Psoas muscle (tissue), 7 donors: ENCODE measurements at regions not wholly inside any gene's neighbourhood (a gene's known extent, or its start where the extent isn't known, plus 50 kb on each side); places are given as distances from the start of the nearest gene placed in this dataset.

ENCODE experiments used
- ATAC-seq, 4 donors: fragments of 200-7000 bp; cut with Tn5 transposase; one replicate each; pipeline ENCODE4 v1.9.1; 2020; ENCODE audit warnings: moderate library complexity in 3 of 4, mild to moderate bottlenecking in 2 of 4
- DNase-seq, 2 donors: peaks; one replicate each; pipeline ENCODE4 v3.0.0-alpha.2; 2020
- H3K27ac ChIP-seq: fragments of 200-600 bp; one replicate; pipeline ENCODE4 v1.8.0; 2022
- H3K27me3 ChIP-seq, 3 donors: fragments of 200-600 bp in 1 of 3; one replicate each; pipeline versions ENCODE4 v1.6.1 to v1.8.0; 2013 to 2022; ENCODE audit warnings: low read length in 2 of 3, mild to moderate bottlenecking in 2 of 3, moderate library complexity in 1 of 3; ENCODE audit not compliant: insufficient read depth in 3 of 3
- H3K36me3 ChIP-seq, 2 donors: fragments of 200-600 bp in 1 of 2; one replicate each; pipeline versions ENCODE4 v1.6.1 to v1.8.0; 2013 to 2022; ENCODE audit warnings: low read depth in 1 of 2, mild to moderate bottlenecking in 1 of 2, moderate library complexity in 1 of 2; ENCODE audit not compliant: insufficient read depth in 1 of 2
- H3K4me1 ChIP-seq: fragments of 200-600 bp; one replicate; pipeline ENCODE4 v1.8.0; 2022
- H3K4me3 ChIP-seq: fragments of 200-600 bp; one replicate; pipeline ENCODE4 v1.8.0; 2022; ENCODE audit warnings: mild to moderate bottlenecking
- H3K9me3 ChIP-seq: fragments of 200-600 bp; one replicate; pipeline ENCODE4 v1.8.0; 2022
- CTCF ChIP-seq: fragments of 200-600 bp; IDR thresholded peaks from one replicate; pipeline ENCODE4 v1.8.0; 2022; ENCODE audit warnings: antibody characterized with exemption
- WGBS, 3 donors: extraction: QIAGEN DNeasy Blood & Tissue Kit; methylation state at CpG; one replicate each; pipeline versions ENCODE4 v1.1.6 to v1.1.7; 2013; 5-methylcytosine and 5-hydroxymethylcytosine counted together
- intact Hi-C, 2 donors: fragments of 100-400 bp; cut with DNase I; formaldehyde crosslinking; loops; one replicate each; pipeline versions ENCODE4 v1.11.0 to v1.14.2; 2022
- donor health status: healthy with polysubstance abuse.
- donor health status: DM: no; HTN: no; CAD: no; lungs with moderate emphysema.
- donor health status: Bipolar disorder and iron deficiency.
- donor health status: healthy.
- donor health status: DM: yes; HTN: yes; CAD: no.
- donor health status: DM: no; HTN: no; CAD: no.
- donor health status: DM: yes; HTN: yes; CAD: no.

DNA sequence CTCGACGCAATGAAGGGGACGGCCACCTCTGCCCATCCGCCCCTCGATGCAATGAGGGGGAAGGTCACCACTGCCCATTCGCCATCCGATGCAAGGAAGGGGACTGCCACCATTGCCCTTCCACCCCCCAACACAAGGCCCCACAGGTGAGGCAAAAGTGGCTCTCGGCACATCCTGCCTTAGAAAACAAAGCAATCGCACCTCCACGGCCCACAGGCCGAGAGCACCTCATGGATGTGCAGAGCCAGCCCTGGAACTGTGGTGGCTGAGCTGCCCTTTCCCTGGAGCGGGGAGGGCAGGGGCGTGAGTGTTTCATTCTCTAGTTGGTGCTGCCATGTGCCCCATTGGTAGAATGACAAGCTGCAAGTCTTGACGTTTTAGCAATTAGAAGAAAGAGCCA, 320.6 kb upstream of the SALL3 start:
- no peak for TF ChIP-seq CTCF
- WGBS, 3 donors, result 81 to 88% (median 83%) methylated on average over 14 of the region's 14 CpGs
- intact Hi-C loops, result no loop called here
- Histone ChIP-seq H3K27me3 (no peaks in the 10 kb centered on the region), H3K36me3 (no peaks in the 10 kb centered on the region), H3K27ac (no peak overlapping the region), H3K9me3 (no peaks in the 10 kb centered on the region), H3K4me1 (no peaks in the 10 kb centered on the region), H3K4me3 (no peak overlapping the region)
- no peak for ATAC-seq
- DNase-seq, result no peak

DNA sequence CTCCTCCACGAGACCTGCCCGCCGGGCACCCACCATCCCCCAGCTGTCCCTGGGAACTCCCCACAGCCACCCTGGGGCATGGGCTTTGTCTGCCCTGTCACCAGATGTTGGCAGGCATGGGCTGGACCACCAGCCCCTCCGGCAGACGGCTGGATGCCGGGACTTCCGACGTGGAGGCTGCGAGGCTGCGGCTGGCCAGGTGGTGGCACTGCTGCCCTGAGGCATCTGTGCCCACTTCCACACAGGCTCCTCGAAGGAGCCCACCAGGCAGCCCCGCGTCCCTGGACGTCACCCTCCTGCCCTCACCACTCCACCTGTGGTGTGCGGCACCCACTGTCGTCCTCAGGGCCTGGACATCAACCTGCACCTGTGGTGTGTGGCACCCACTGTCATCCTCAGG, 319.9 kb upstream of the SALL3 start:
- WGBS, 3 donors, result 22 to 28% (median 27%) methylated on average over 16 of the region's 16 CpGs
- H3K27me3 ChIP-seq, result no peaks in the 10 kb centered on the region
- DNase-seq, result no peak
- no peak for TF ChIP-seq CTCF
- H3K36me3 ChIP-seq, result no peaks in the 10 kb centered on the region
- no peak overlapping the region for H3K4me3 ChIP-seq
- intact Hi-C loops, result no loop called here
- no peaks in the 10 kb centered on the region for H3K9me3 ChIP-seq
- no peaks in the 10 kb centered on the region for H3K4me1 ChIP-seq
- no peak overlapping the region for H3K27ac ChIP-seq
- no peak for ATAC-seq

DNA sequence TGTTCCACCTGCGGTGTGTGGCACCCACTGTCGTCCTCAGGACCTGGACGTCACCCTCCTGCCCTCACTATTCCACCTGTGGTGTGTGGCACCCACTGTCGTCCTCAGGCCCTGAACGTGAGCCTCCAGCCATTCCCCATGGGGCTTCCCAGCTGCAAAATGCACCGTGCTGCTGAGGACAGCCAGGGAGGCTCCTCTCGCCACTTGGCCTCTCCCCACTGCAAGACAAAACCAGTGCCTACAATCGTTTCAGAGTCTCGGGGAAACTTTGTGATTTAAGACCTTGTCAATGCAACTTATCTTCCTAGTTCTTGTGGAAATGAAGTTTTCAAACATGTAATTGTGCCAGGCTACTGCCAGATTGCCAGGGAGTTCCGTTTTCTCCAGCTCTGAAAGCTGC, 319.3 kb upstream of the SALL3 start:
- H3K27ac ChIP-seq, result no peak overlapping the region
- no peaks in the 10 kb centered on the region for H3K4me1 ChIP-seq
- H3K36me3 ChIP-seq, result no peaks in the 10 kb centered on the region
- intact Hi-C loops, result no loop called here
- H3K4me3 ChIP-seq, result no peak overlapping the region
- no peaks in the 10 kb centered on the region for H3K9me3 ChIP-seq
- DNase-seq (no peak), ATAC-seq (no peak)
- no peaks in the 10 kb centered on the region for H3K27me3 ChIP-seq
- 58 to 65% (median 60%) methylated on average over 10 of the region's 10 CpGs for WGBS, 3 donors
- TF ChIP-seq CTCF, result no peak

GRCh38 chr18:78661316-78661715, 318.3 kb upstream of the SALL3 start:
- no peak for TF ChIP-seq CTCF
- H3K27me3 ChIP-seq, result no peaks in the 10 kb centered on the region
- no peaks in the 10 kb centered on the region for H3K36me3 ChIP-seq
- 82 to 91% (median 86%) methylated on average over 9 of the region's 9 CpGs for WGBS, 3 donors
- no peaks in the 10 kb centered on the region for H3K4me1 ChIP-seq
- no peaks in the 10 kb centered on the region for H3K9me3 ChIP-seq
- no peak overlapping the region for H3K4me3 ChIP-seq
- no peak overlapping the region for H3K27ac ChIP-seq
- intact Hi-C loops, result no loop called here
- DNase-seq, result no peak
- no peak for ATAC-seq

- TF ChIP-seq CTCF, result no peak
- ATAC-seq (no peak), DNase-seq (no peak)
- Histone ChIP-seq H3K27ac (no peak overlapping the region), H3K4me1 (no peaks in the 10 kb centered on the region), H3K27me3 (no peaks in the 10 kb centered on the region), H3K9me3 (no peaks in the 10 kb centered on the region), H3K4me3 (no peak overlapping the region), H3K36me3 (no peaks in the 10 kb centered on the region)
- intact Hi-C loops, result no loop called here
- 81 to 91% (median 85%) methylated on average over 9 of the region's 9 CpGs for WGBS, 3 donors
Measured at GRCh38 chr18:78662879-78663278, 316.7 kb upstream of the SALL3 start.
